ENCODE measurements at regions not wholly inside any gene's neighbourhood (a gene's known extent, or its start where the extent isn't known, plus 50 kb on each side); places are given as distances from the start of the nearest gene placed in this dataset.

- TF ChIP-seq ZBTB21 (CRISPR knock-in tag; IDR thresholded peaks at IDR 0.05; ENCODE audit: borderline replicate concordance) (no peak), ZNF121 (CRISPR knock-in tag; IDR thresholded peaks at IDR 0.05) (no peak), NFE2L1 (CRISPR knock-in tag; IDR thresholded peaks at IDR 0.05) (no peak), NFYB (CRISPR knock-in tag; conservative IDR thresholded peaks at IDR 0.05; ENCODE audit: low read depth) (no peak), MLX (CRISPR knock-in tag; IDR thresholded peaks at IDR 0.05) (no peak), NFATC4 (CRISPR knock-in tag; IDR thresholded peaks at IDR 0.05) (no peak), ERG (CRISPR knock-in tag; IDR thresholded peaks at IDR 0.05) (no peak), ZNF425 (CRISPR knock-in tag; conservative IDR thresholded peaks at IDR 0.05) (no peak), E2F4 (CRISPR knock-in tag; IDR thresholded peaks at IDR 0.05; ENCODE audit: borderline replicate concordance, low read depth) (no peak), ESRRA (CRISPR knock-in tag; IDR thresholded peaks at IDR 0.05; ENCODE audit: borderline replicate concordance) (no peak), ATF2 (CRISPR knock-in tag; IDR thresholded peaks at IDR 0.05; ENCODE audit: borderline replicate concordance, low read depth) (no peak), ZNF423 (CRISPR knock-in tag; IDR thresholded peaks at IDR 0.05) (no peak), TEAD1 (CRISPR knock-in tag; IDR thresholded peaks at IDR 0.05) (no peak), ETV6 (CRISPR knock-in tag; IDR thresholded peaks at IDR 0.05) (no peak), ZSCAN18 (CRISPR knock-in tag; IDR thresholded peaks at IDR 0.05) (no peak), FOXP4 (CRISPR knock-in tag; IDR thresholded peaks at IDR 0.05) (no peak), MAX (CRISPR knock-in tag; IDR thresholded peaks at IDR 0.05) (no peak)
- no peak for ATAC-seq
- Mint-ChIP-seq H3K36me3 (no peaks in the 10 kb centered on the region), H3K4me3 (no peak overlapping the region), H3K27me3 (ENCODE audit: low read depth) (no peaks in the 10 kb centered on the region; the same call in 1 of the 2 replicates), H3K4me1 (no peaks in the 10 kb centered on the region), H3K9me3 (peaks cover 8% of the 10 kb centered on the region), H3K27ac (no peak overlapping the region)
- DNase-seq (ENCODE audit: low spot score) = no peak
- POLR2A ChIA-PET = no interaction called here
- CTCF ChIA-PET = no interaction called here
Observed at GRCh38 chr1:67616394-67616985, 68.5 kb upstream of the GADD45A start.
